Neuronal stem cell (in vitro differentiated cells): ENCODE measurements at regions not wholly inside any gene's neighbourhood (a gene's known extent, or its start where the extent isn't known, plus 50 kb on each side); places are given as distances from the start of the nearest gene placed in this dataset.

Source experiments
- DNase-seq: peaks from one replicate; pipeline ENCODE4 v3.0.0-alpha.2; 2013; ENCODE audit warnings: low spot score
- H2AFZ ChIP-seq: one replicate; pipeline ENCODE4 v1.6.1; 2013; ENCODE audit warnings: mild to moderate bottlenecking, low read length, inconsistent platforms
- H2AK5ac ChIP-seq: 2 replicates; pipeline ENCODE4 v1.6.1; 2013; ENCODE audit warnings: low read depth, mild to moderate bottlenecking, inconsistent platforms, low read length, moderate library complexity, mixed read lengths
- H2BK120ac ChIP-seq: 2 replicates; pipeline ENCODE4 v1.6.1; 2013; ENCODE audit warnings: low read depth, mild to moderate bottlenecking, inconsistent platforms, low read length, moderate library complexity, mixed read lengths
- H2BK12ac ChIP-seq: one replicate; pipeline ENCODE4 v1.6.1; 2013; ENCODE audit warnings: low read length, inconsistent platforms
- H2BK15ac ChIP-seq: 2 replicates; pipeline ENCODE4 v1.6.1; 2013; ENCODE audit warnings: mild to moderate bottlenecking, low read length, inconsistent platforms, mixed read lengths
- H2BK5ac ChIP-seq: one replicate; pipeline ENCODE4 v1.6.1; 2013; ENCODE audit warnings: inconsistent platforms, mild to moderate bottlenecking, low read length, moderate library complexity
- H3K14ac ChIP-seq: one replicate; pipeline ENCODE4 v1.6.1; 2013; ENCODE audit warnings: low read length, inconsistent platforms
- H3K18ac ChIP-seq: 2 replicates; pipeline ENCODE4 v1.6.1; 2013; ENCODE audit warnings: low read length, inconsistent platforms
- H3K23ac ChIP-seq: 2 replicates; pipeline ENCODE4 v1.6.1; 2013; ENCODE audit warnings: low read depth, mild to moderate bottlenecking, mixed read lengths, low read length, inconsistent platforms; ENCODE audit not compliant: poor library complexity
- H3K27ac ChIP-seq: replicated peaks from 3 replicates; pipeline ENCODE4 v1.5.1; 2013; ENCODE audit warnings: low read length, inconsistent platforms
- H3K27me3 ChIP-seq, 3 experiments: 2 replicates each; pipeline ENCODE4 v1.6.1; 2013; ENCODE audit warnings: low read length in 3 of 3, mild to moderate bottlenecking in 2 of 3, inconsistent platforms in 1 of 3, low read depth in 1 of 3, mixed read lengths in 1 of 3, moderate library complexity in 1 of 3; ENCODE audit not compliant: control insufficient read depth in 3 of 3, insufficient read depth in 3 of 3
- H3K36me3 ChIP-seq, 2 donors: replicated peaks in 1 of 2; 2 replicates each; pipeline ENCODE4 v1.6.1; 2013; ENCODE audit warnings: low read length in 2 of 2; ENCODE audit not compliant: control insufficient read depth in 2 of 2, insufficient read depth in 2 of 2
- H3K4ac ChIP-seq: 2 replicates; pipeline ENCODE4 v1.6.1; 2013; ENCODE audit warnings: inconsistent platforms, mild to moderate bottlenecking, low read length, moderate library complexity
- H3K4me1 ChIP-seq, 2 donors: 1 replicate in 1 of 2; 2 replicates in 1 of 2; pipeline ENCODE4 v1.6.1; 2013; ENCODE audit warnings: low read length in 2 of 2, low read depth in 1 of 2; ENCODE audit not compliant: control insufficient read depth in 2 of 2, insufficient read depth in 1 of 2
- H3K4me2 ChIP-seq: one replicate; pipeline ENCODE4 v1.6.1; 2013; ENCODE audit warnings: mild to moderate bottlenecking, low read length, inconsistent platforms; ENCODE audit not compliant: insufficient read depth, poor library complexity, severe bottlenecking
- H3K4me3 ChIP-seq, 2 donors: 2 replicates each; pipeline ENCODE4 v1.5.1; 2013; ENCODE audit warnings: low read length in 2 of 2, mild to moderate bottlenecking in 2 of 2, inconsistent platforms in 1 of 2, moderate library complexity in 1 of 2
- H3K79me1 ChIP-seq: one replicate; pipeline ENCODE4 v1.6.1; 2013; ENCODE audit warnings: low read depth, mild to moderate bottlenecking, inconsistent platforms, low read length, moderate library complexity
- H3K9ac ChIP-seq: one replicate; pipeline ENCODE4 v1.6.1; 2013; ENCODE audit warnings: mild to moderate bottlenecking, low read depth, low read length, inconsistent platforms; ENCODE audit not compliant: poor library complexity
- H3K9me3 ChIP-seq, 2 donors: replicated peaks in 1 of 2; 2 replicates each; pipeline versions ENCODE3 to v1.6.1; 2013; ENCODE audit warnings: low read length in 2 of 2, mild to moderate bottlenecking in 2 of 2, inconsistent platforms in 1 of 2, low read depth in 1 of 2, mixed read lengths in 1 of 2, moderate library complexity in 1 of 2; ENCODE audit not compliant: control insufficient read depth in 2 of 2, insufficient read depth in 1 of 2
- H4K8ac ChIP-seq: one replicate; pipeline ENCODE4 v1.6.1; 2013; ENCODE audit warnings: low read depth, mild to moderate bottlenecking, inconsistent platforms, low read length, moderate library complexity
- H4K91ac ChIP-seq: one replicate; pipeline ENCODE4 v1.6.1; 2013; ENCODE audit warnings: low read length, low read depth, mild to moderate bottlenecking, inconsistent platforms; ENCODE audit not compliant: poor library complexity
- WGBS, 2 donors: extraction: QIAGEN DNeasy Blood & Tissue Kit; methylation state at CpG; one replicate each; pipeline ENCODE4 v1.1.7; 2013; ENCODE audit warnings: missing lambda C conversion rate in 2 of 2, mixed read lengths in 1 of 2; ENCODE audit not compliant: insufficient read length in 2 of 2, insufficient replicate concordance in 1 of 2; ENCODE audit errors: extremely low coverage in 2 of 2; 5-methylcytosine and 5-hydroxymethylcytosine counted together

- Histone ChIP-seq H3K79me1 (no peaks in the 10 kb centered on the region), H2AK5ac (no peak overlapping the region), H3K4me2 (no peak overlapping the region), H3K9ac (no peak overlapping the region), H3K4ac (no peak overlapping the region), H3K23ac (no peak overlapping the region), H2BK15ac (no peak overlapping the region), H3K27me3 (no peaks in the 10 kb centered on the region), H3K27ac (no peak overlapping the region), H2BK12ac (no peak overlapping the region), H4K91ac (no peak overlapping the region), H2BK5ac (no peak overlapping the region), H3K36me3 (no peaks in the 10 kb centered on the region), H2AFZ (no peak overlapping the region), H3K18ac (no peak overlapping the region), H2BK120ac (no peak overlapping the region), H3K14ac (no peak overlapping the region), H3K4me1 (no peaks in the 10 kb centered on the region), H3K9me3 (no peaks in the 10 kb centered on the region), H3K4me3 (no peak overlapping the region), H4K8ac (no peak overlapping the region)
- no peak for DNase-seq
- no CpG with 5 or more reads among the region's 19 CpGs for WGBS, 2 donors
Measured at GRCh38 chr11:32200136-32200847, 109.4 kb downstream of the RCN1 start.

- no peak overlapping the region for H4K8ac ChIP-seq
- no peak overlapping the region for H2BK15ac ChIP-seq
- H3K27ac ChIP-seq: no peak overlapping the region
- no peak overlapping the region for H2BK5ac ChIP-seq
- no peak overlapping the region for H3K23ac ChIP-seq
- H3K79me1 ChIP-seq: no peaks in the 10 kb centered on the region
- H3K36me3 ChIP-seq: no peaks in the 10 kb centered on the region
- H3K4me2 ChIP-seq: no peak overlapping the region
- no peak overlapping the region for H3K4ac ChIP-seq
- no peak overlapping the region for H3K18ac ChIP-seq
- H3K14ac ChIP-seq: no peak overlapping the region
- H4K91ac ChIP-seq: no peak overlapping the region
- no peak overlapping the region for H2AFZ ChIP-seq
- WGBS, 2 donors: no CpG with 5 or more reads among the region's 5 CpGs
- H2BK120ac ChIP-seq: no peak overlapping the region
- H2AK5ac ChIP-seq: no peak overlapping the region
- DNase-seq: no peak
- no peaks in the 10 kb centered on the region for H3K9me3 ChIP-seq
- no peak overlapping the region for H2BK12ac ChIP-seq
- H3K9ac ChIP-seq: no peak overlapping the region
- H3K4me1 ChIP-seq: peaks cover 0 to 1% of the 10 kb centered on the region in 2 donors
- no peaks in the 10 kb centered on the region for H3K27me3 ChIP-seq
- H3K4me3 ChIP-seq: no peak overlapping the region
Measured at GRCh38 chr11:32204751-32205150, 113.9 kb downstream of the RCN1 start.

- H3K18ac ChIP-seq: no peak overlapping the region
- H3K9ac ChIP-seq: no peak overlapping the region
- H3K4me2 ChIP-seq: no peak overlapping the region
- no peak overlapping the region for H3K27ac ChIP-seq
- no peaks in the 10 kb centered on the region for H3K36me3 ChIP-seq
- H3K79me1 ChIP-seq: no peaks in the 10 kb centered on the region
- H4K8ac ChIP-seq: no peak overlapping the region
- no peak overlapping the region for H3K4ac ChIP-seq
- no CpG with 5 or more reads among the region's 6 CpGs for WGBS, 2 donors
- no peak overlapping the region for H3K4me3 ChIP-seq
- H2AK5ac ChIP-seq: no peak overlapping the region
- no peak overlapping the region for H4K91ac ChIP-seq
- H3K4me1 ChIP-seq: peaks cover 0 to 4% of the 10 kb centered on the region in 2 donors
- no peak for DNase-seq
- H2BK12ac ChIP-seq: no peak overlapping the region
- H3K23ac ChIP-seq: no peak overlapping the region
- H3K14ac ChIP-seq: no peak overlapping the region
- no peak overlapping the region for H2BK5ac ChIP-seq
- no peak overlapping the region for H2BK120ac ChIP-seq
- no peaks in the 10 kb centered on the region for H3K27me3 ChIP-seq
- no peak overlapping the region for H2AFZ ChIP-seq
- H2BK15ac ChIP-seq: no peak overlapping the region
- no peaks in the 10 kb centered on the region for H3K9me3 ChIP-seq
Measured at GRCh38 chr11:32210556-32210955, 119.7 kb downstream of the RCN1 start.

- H3K14ac ChIP-seq: no peak overlapping the region
- no peak overlapping the region for H2BK120ac ChIP-seq
- H3K23ac ChIP-seq: no peak overlapping the region
- no peak overlapping the region for H3K4me3 ChIP-seq
- H3K18ac ChIP-seq: no peak overlapping the region
- H2AFZ ChIP-seq: no peak overlapping the region
- no peak overlapping the region for H3K9ac ChIP-seq
- H3K36me3 ChIP-seq: no peaks in the 10 kb centered on the region
- no peak overlapping the region for H2BK5ac ChIP-seq
- no peak for DNase-seq
- H3K4me2 ChIP-seq: no peak overlapping the region
- H3K27ac ChIP-seq: no peak overlapping the region
- no peak overlapping the region for H4K91ac ChIP-seq
- whole genome bisulfite sequencing, 2 donors: no CpG with 5 or more reads among the region's 5 CpGs
- peaks cover 0 to 3% of the 10 kb centered on the region in 2 donors for H3K4me1 ChIP-seq
- no peak overlapping the region for H2BK12ac ChIP-seq
- no peak overlapping the region for H4K8ac ChIP-seq
- H2BK15ac ChIP-seq: no peak overlapping the region
- no peaks in the 10 kb centered on the region for H3K9me3 ChIP-seq
- no peaks in the 10 kb centered on the region for H3K79me1 ChIP-seq
- H2AK5ac ChIP-seq: no peak overlapping the region
- H3K27me3 ChIP-seq: no peaks in the 10 kb centered on the region
- H3K4ac ChIP-seq: no peak overlapping the region
Measured at GRCh38 chr11:32213223-32213622, 122.3 kb downstream of the RCN1 start.
